Stimulated activated CD4-positive, alpha-beta T cell treated with anti-CD3 and anti-CD28 coated beads, Interleukin-1b, Interleukin-23, amount 100 ng/mL, for 4 hours (primary cell): ENCODE measurements at regions not wholly inside any gene's neighbourhood (a gene's known extent, or its start where the extent isn't known, plus 50 kb on each side); places are given as distances from the start of the nearest gene placed in this dataset.

Source experiments
- DNase-seq, 2 donors: peaks; one replicate each; pipeline ENCODE4 v3.0.0-alpha.2; 2020; ENCODE audit warnings: low read depth in 2 of 2

- no peak for DNase-seq
Observed at GRCh38 chr7:155893176-155893575, 80.9 kb upstream of the SHH start.

GRCh38 chr7:155889636-155890511 is 77.6 kb upstream of the SHH start:
- no peak for DNase-seq

- no peak for DNase-seq
Observed at GRCh38 chr7:155887174-155887525, 74.9 kb upstream of the SHH start.

- DNase-seq: no peak
Observed at GRCh38 chr7:155886391-155887173, 74.3 kb upstream of the SHH start.

- no peak for DNase-seq
Observed at GRCh38 chr7:155885167-155886155, 73.2 kb upstream of the SHH start.

GRCh38 chr7:155884225-155885166 is 72.2 kb upstream of the SHH start:
- DNase-seq: no peak

GRCh38 chr7:155883491-155884224 is 71.4 kb upstream of the SHH start:
- DNase-seq: no peak

GRCh38 chr7:155882596-155882995 is 70.3 kb upstream of the SHH start:
- DNase-seq: no peak

- DNase-seq: no peak
Observed at GRCh38 chr7:155881471-155882350, 69.4 kb upstream of the SHH start.

- no peak for DNase-seq
Observed at GRCh38 chr7:155880721-155881120, 68.5 kb upstream of the SHH start.

GRCh38 chr7:155879592-155879991 is 67.3 kb upstream of the SHH start:
- DNase-seq: no peak

GRCh38 chr7:155878674-155879073 is 66.4 kb upstream of the SHH start:
- DNase-seq: no peak

- no peak for DNase-seq
Observed at GRCh38 chr7:155878250-155878649, 66.0 kb upstream of the SHH start.

- no peak for DNase-seq
Observed at GRCh38 chr7:155877167-155877566, 64.9 kb upstream of the SHH start.

GRCh38 chr7:155874411-155874810 is 62.1 kb upstream of the SHH start:
- no peak for DNase-seq

- DNase-seq: no peak
Observed at GRCh38 chr7:155874010-155874409, 61.7 kb upstream of the SHH start.

GRCh38 chr7:155872678-155873369 is 60.6 kb upstream of the SHH start:
- DNase-seq: no peak

- DNase-seq: no peak
Observed at GRCh38 chr7:155871211-155871610, 58.9 kb upstream of the SHH start.
